Testis (tissue), 2 donors: ENCODE measurements at regions not wholly inside any gene's neighbourhood (a gene's known extent, or its start where the extent isn't known, plus 50 kb on each side); places are given as distances from the start of the nearest gene placed in this dataset.

Experiments used
- POLR2A ChIP-seq: fragments of 450-650 bp; IDR thresholded peaks from one replicate; pipeline ENCODE4 v1.6.1; 2017; ENCODE audit warnings: antibody characterized with exemption, mild to moderate bottlenecking, moderate library complexity
- TF ChIP-seq, protein P1 (sequence below), 3 experiments: fragments of 450-650 bp in 2 of 3; fragments of 200-600 bp in 1 of 3; sonication (generic) in 1 of 3; IDR thresholded peaks; one replicate each; pipeline ENCODE4 v1.5.1; 2016 to 2019; ENCODE audit warnings: antibody characterized with exemption in 3 of 3, mild to moderate bottlenecking in 2 of 3, moderate library complexity in 1 of 3

DNA sequence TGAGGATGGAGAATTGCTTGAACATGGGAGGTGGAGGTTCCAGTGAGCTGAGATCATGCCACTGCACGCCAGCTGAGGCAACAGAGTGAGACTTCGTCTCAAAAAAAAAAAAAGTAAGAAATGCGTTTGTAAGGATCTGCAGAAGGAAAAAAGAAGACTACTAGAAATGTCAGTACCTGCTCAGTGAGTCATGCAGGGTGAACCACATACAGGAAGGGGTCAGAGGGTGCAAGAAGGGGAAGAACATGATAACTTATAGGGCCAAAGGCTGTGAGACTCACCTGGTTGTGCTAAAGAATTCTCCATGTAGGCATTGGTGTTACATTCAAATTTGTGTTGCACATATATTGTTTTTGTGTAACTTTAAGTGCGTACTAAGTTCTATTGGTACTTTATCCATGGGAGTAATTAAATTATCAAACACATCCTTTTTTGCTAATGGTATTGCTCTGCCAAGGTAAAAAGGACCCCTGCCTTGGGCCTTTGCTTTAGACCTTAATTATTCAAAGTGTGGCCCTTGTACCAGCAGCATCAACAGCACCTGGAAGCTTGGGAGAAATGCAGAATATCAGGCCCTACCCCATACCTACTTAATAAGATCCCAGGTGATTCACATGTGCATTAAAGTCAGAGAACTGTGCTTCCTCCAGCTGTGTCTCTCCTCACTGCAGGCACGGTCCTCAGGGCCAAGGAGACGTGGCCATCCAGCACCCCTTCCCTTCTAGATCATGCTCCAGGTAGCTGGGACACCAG lies 96.4 kb upstream of the PPP2R5A start:
- TF ChIP-seq, protein P1, sequence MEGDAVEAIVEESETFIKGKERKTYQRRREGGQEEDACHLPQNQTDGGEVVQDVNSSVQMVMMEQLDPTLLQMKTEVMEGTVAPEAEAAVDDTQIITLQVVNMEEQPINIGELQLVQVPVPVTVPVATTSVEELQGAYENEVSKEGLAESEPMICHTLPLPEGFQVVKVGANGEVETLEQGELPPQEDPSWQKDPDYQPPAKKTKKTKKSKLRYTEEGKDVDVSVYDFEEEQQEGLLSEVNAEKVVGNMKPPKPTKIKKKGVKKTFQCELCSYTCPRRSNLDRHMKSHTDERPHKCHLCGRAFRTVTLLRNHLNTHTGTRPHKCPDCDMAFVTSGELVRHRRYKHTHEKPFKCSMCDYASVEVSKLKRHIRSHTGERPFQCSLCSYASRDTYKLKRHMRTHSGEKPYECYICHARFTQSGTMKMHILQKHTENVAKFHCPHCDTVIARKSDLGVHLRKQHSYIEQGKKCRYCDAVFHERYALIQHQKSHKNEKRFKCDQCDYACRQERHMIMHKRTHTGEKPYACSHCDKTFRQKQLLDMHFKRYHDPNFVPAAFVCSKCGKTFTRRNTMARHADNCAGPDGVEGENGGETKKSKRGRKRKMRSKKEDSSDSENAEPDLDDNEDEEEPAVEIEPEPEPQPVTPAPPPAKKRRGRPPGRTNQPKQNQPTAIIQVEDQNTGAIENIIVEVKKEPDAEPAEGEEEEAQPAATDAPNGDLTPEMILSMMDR (IDR thresholded peaks at IDR 0.05), result no peak
- no peak for TF ChIP-seq POLR2A
